Naive thymus-derived CD8-positive, alpha-beta T cell (primary cell): ENCODE measurements at regions not wholly inside any gene's neighbourhood (a gene's known extent, or its start where the extent isn't known, plus 50 kb on each side); places are given as distances from the start of the nearest gene placed in this dataset.
"Not testable (repeated sequence)": the region's sequence is repeated elsewhere in the genome, so short reads cannot be mapped to it uniquely, and the experiment has no call there.

ENCODE experiments used
- ATAC-seq, 2 donors: fragments of 150-1000 bp; cut with Tn5 transposase in 1 of 2; sonication (Bioruptor Pico), chemical (Tn5 transposase) in 1 of 2; 1 replicate in 1 of 2; 2 replicates in 1 of 2; pipeline ENCODE4 v1.10.0; 2021; ENCODE audit warnings: mild to moderate bottlenecking in 2 of 2, moderate library complexity in 2 of 2
- POLR2A ChIA-PET: fragments of 350-600 bp; sonication (Branson Sonifier 250); formaldehyde crosslinking; loops from one replicate; lab custom pipeline; 2021; ENCODE audit warnings: antibody characterized with exemption; lab: Charles Lee
- DNase-seq, 10 donors: peaks; one replicate each; pipeline versions ENCODE4 v3.0.0 to v3.0.0-alpha.2; 2020 to 2022
- H3K27ac Mint-ChIP-seq, 10 donors: one replicate each; pipeline ENCODE4 v1.8.0; 2020 to 2022; ENCODE audit warnings: mild to moderate bottlenecking in 10 of 10, mixed read lengths in 10 of 10, moderate library complexity in 4 of 10, inconsistent platforms in 1 of 10
- H3K27me3 Mint-ChIP-seq, 5 donors: one replicate each; pipeline ENCODE4 v1.8.0; 2021 to 2022; ENCODE audit warnings: mixed read lengths in 5 of 5
- H3K36me3 Mint-ChIP-seq, 3 donors: one replicate each; pipeline ENCODE4 v1.8.0; 2020 to 2022; ENCODE audit warnings: mixed read lengths in 3 of 3, mild to moderate bottlenecking in 2 of 3, inconsistent platforms in 1 of 3
- H3K4me1 Mint-ChIP-seq, 4 donors: one replicate each; pipeline ENCODE4 v1.8.0; 2021 to 2022; ENCODE audit warnings: mixed read lengths in 4 of 4
- H3K4me3 Mint-ChIP-seq, 10 donors: one replicate each; pipeline ENCODE4 v1.8.0; 2020 to 2022; ENCODE audit warnings: mild to moderate bottlenecking in 10 of 10, mixed read lengths in 10 of 10, moderate library complexity in 6 of 10, inconsistent platforms in 1 of 10
- H3K9me3 Mint-ChIP-seq, 9 donors: one replicate each; pipeline ENCODE4 v1.8.0; 2020 to 2022; ENCODE audit warnings: mixed read lengths in 9 of 9, mild to moderate bottlenecking in 3 of 9, inconsistent platforms in 1 of 9, moderate library complexity in 1 of 9

- Mint-ChIP-seq H3K27me3 (peaks cover 0 to 5% (median 0%) of the 10 kb centered on the region in 5 donors), H3K36me3 (no peaks in the 10 kb centered on the region), H3K27ac (no peak overlapping the region), H3K4me1 (peaks cover 0 to 10% (median 0%) of the 10 kb centered on the region in 4 donors), H3K4me3 (no peak overlapping the region), H3K9me3 (peaks cover 0 to 9% (median 2%) of the 10 kb centered on the region in 9 donors)
- DNase-seq, result no peak
- POLR2A ChIA-PET, result no interaction called here
- no peak for ATAC-seq
Observed at GRCh38 chr18:60246606-60247005, 126.0 kb downstream of the MC4R start.

- H3K9me3 Mint-ChIP-seq, result peaks cover 0 to 10% (median 3%) of the 10 kb centered on the region in 9 donors
- peaks cover 0 to 5% (median 0%) of the 10 kb centered on the region in 5 donors for H3K27me3 Mint-ChIP-seq
- peaks cover 0 to 10% (median 0%) of the 10 kb centered on the region in 4 donors for H3K4me1 Mint-ChIP-seq
- POLR2A ChIA-PET, result no interaction called here
- no peak for DNase-seq
- H3K4me3 Mint-ChIP-seq, result no peak overlapping the region
- H3K36me3 Mint-ChIP-seq, result no peaks in the 10 kb centered on the region
- H3K27ac Mint-ChIP-seq, result no peak overlapping the region
- no peak for ATAC-seq
Observed at GRCh38 chr18:60245096-60245495, 127.5 kb downstream of the MC4R start.

- POLR2A ChIA-PET, H3K4me3 Mint-ChIP-seq, H3K27me3 Mint-ChIP-seq, H3K27ac Mint-ChIP-seq, H3K36me3 Mint-ChIP-seq, ATAC-seq, H3K9me3 Mint-ChIP-seq, DNase-seq, H3K4me1 Mint-ChIP-seq: not testable (repeated sequence)
Observed at GRCh38 chr18:60239024-60239710, 133.4 kb downstream of the MC4R start.

GRCh38 chr18:60235164-60235563, 137.4 kb downstream of the MC4R start:
- peaks cover 0 to 7% (median 0%) of the 10 kb centered on the region in 9 donors for H3K9me3 Mint-ChIP-seq

GRCh38 chr18:60232541-60232940, 140.0 kb downstream of the MC4R start:
- DNase-seq, result no peak
- no peaks in the 10 kb centered on the region for H3K27me3 Mint-ChIP-seq
- H3K9me3 Mint-ChIP-seq, result peaks cover 0 to 5% (median 0%) of the 10 kb centered on the region in 9 donors
- no peak for ATAC-seq
- POLR2A ChIA-PET, result no interaction called here
- no peak overlapping the region for H3K27ac Mint-ChIP-seq
- H3K36me3 Mint-ChIP-seq, result peaks cover 0 to 1% (median 0%) of the 10 kb centered on the region in 3 donors
- H3K4me3 Mint-ChIP-seq, result no peak overlapping the region
- no peaks in the 10 kb centered on the region for H3K4me1 Mint-ChIP-seq

More at GRCh38 chr18:60235164-60235563, 137.4 kb downstream of the MC4R start:
- no peaks in the 10 kb centered on the region for H3K36me3 Mint-ChIP-seq
- H3K27ac Mint-ChIP-seq, result no peak overlapping the region
- no peaks in the 10 kb centered on the region for H3K27me3 Mint-ChIP-seq
- POLR2A ChIA-PET, result no interaction called here
- H3K4me3 Mint-ChIP-seq, result no peak overlapping the region
- ATAC-seq (no peak), DNase-seq (no peak)
- H3K4me1 Mint-ChIP-seq, result no peaks in the 10 kb centered on the region

GRCh38 chr18:60228609-60229595, 143.7 kb downstream of the MC4R start:
- no peaks in the 10 kb centered on the region for H3K4me1 Mint-ChIP-seq
- POLR2A ChIA-PET, result no interaction called here
- H3K4me3 Mint-ChIP-seq, result no peak overlapping the region
- peaks cover 0 to 24% (median 8%) of the 10 kb centered on the region in 9 donors for H3K9me3 Mint-ChIP-seq
- no peaks in the 10 kb centered on the region for H3K27me3 Mint-ChIP-seq
- DNase-seq (no peak), ATAC-seq (no peak)
- H3K27ac Mint-ChIP-seq, result no peak overlapping the region
- peaks cover 0 to 4% (median 0%) of the 10 kb centered on the region in 3 donors for H3K36me3 Mint-ChIP-seq

GRCh38 chr18:60215432-60215831, 157.1 kb downstream of the MC4R start:
- POLR2A ChIA-PET, result no interaction called here
- peaks cover 0 to 8% (median 0%) of the 10 kb centered on the region in 9 donors for H3K9me3 Mint-ChIP-seq

GRCh38 chr18:60209042-60209441, 163.5 kb downstream of the MC4R start:
- H3K27me3 Mint-ChIP-seq, result peaks cover 0 to 1% (median 0%) of the 10 kb centered on the region in 5 donors
- H3K9me3 Mint-ChIP-seq, result peaks cover 0 to 4% (median 0%) of the 10 kb centered on the region in 9 donors
- POLR2A ChIA-PET, result no interaction called here
- no peak overlapping the region for H3K4me3 Mint-ChIP-seq
- H3K27ac Mint-ChIP-seq, result no peak overlapping the region
- H3K36me3 Mint-ChIP-seq, result no peaks in the 10 kb centered on the region
- ATAC-seq, result no peak
- no peaks in the 10 kb centered on the region for H3K4me1 Mint-ChIP-seq
- no peak for DNase-seq

More at GRCh38 chr18:60215432-60215831, 157.1 kb downstream of the MC4R start:
- DNase-seq (no peak), ATAC-seq (no peak)
- Mint-ChIP-seq H3K27me3 (peaks cover 0 to 2% (median 0%) of the 10 kb centered on the region in 5 donors), H3K36me3 (no peaks in the 10 kb centered on the region), H3K27ac (no peak overlapping the region), H3K4me3 (no peak overlapping the region), H3K4me1 (no peaks in the 10 kb centered on the region)

GRCh38 chr18:60202708-60203107, 169.9 kb downstream of the MC4R start:
- Mint-ChIP-seq H3K36me3 (no peaks in the 10 kb centered on the region), H3K4me1 (no peaks in the 10 kb centered on the region), H3K9me3 (no peaks in the 10 kb centered on the region), H3K4me3 (no peak overlapping the region), H3K27ac (no peak overlapping the region), H3K27me3 (no peaks in the 10 kb centered on the region)
- ATAC-seq (no peak), DNase-seq (no peak)
- POLR2A ChIA-PET, result no interaction called here

GRCh38 chr18:60200558-60200957, 172.0 kb downstream of the MC4R start:
- DNase-seq (no peak), ATAC-seq (no peak)
- peaks cover 0 to 2% (median 0%) of the 10 kb centered on the region in 9 donors for H3K9me3 Mint-ChIP-seq
- no peaks in the 10 kb centered on the region for H3K36me3 Mint-ChIP-seq
- no peaks in the 10 kb centered on the region for H3K4me1 Mint-ChIP-seq
- H3K27ac Mint-ChIP-seq, result no peak overlapping the region
- POLR2A ChIA-PET, result no interaction called here
- H3K27me3 Mint-ChIP-seq, result no peaks in the 10 kb centered on the region
- H3K4me3 Mint-ChIP-seq, result no peak overlapping the region

- POLR2A ChIA-PET, result no interaction called here
- no peak overlapping the region for H3K4me3 Mint-ChIP-seq
- no peaks in the 10 kb centered on the region for H3K27me3 Mint-ChIP-seq
- H3K9me3 Mint-ChIP-seq, result peaks cover 0 to 2% (median 0%) of the 10 kb centered on the region in 9 donors
- no peaks in the 10 kb centered on the region for H3K4me1 Mint-ChIP-seq
- H3K27ac Mint-ChIP-seq, result no peak overlapping the region
- no peaks in the 10 kb centered on the region for H3K36me3 Mint-ChIP-seq
- no peak for ATAC-seq
- no peak for DNase-seq
Observed at GRCh38 chr18:60199505-60199904, 173.1 kb downstream of the MC4R start.

- no peaks in the 10 kb centered on the region for H3K4me1 Mint-ChIP-seq
- peaks cover 0 to 6% (median 0%) of the 10 kb centered on the region in 9 donors for H3K9me3 Mint-ChIP-seq
- no peaks in the 10 kb centered on the region for H3K36me3 Mint-ChIP-seq
- H3K4me3 Mint-ChIP-seq, result no peak overlapping the region
- DNase-seq, result no peak
- POLR2A ChIA-PET, result no interaction called here
- H3K27ac Mint-ChIP-seq, result no peak overlapping the region
- no peaks in the 10 kb centered on the region for H3K27me3 Mint-ChIP-seq
- no peak for ATAC-seq
Observed at GRCh38 chr18:60197671-60198462, 174.7 kb downstream of the MC4R start.
